Testis (tissue), 2 donors: ENCODE measurements at regions not wholly inside any gene's neighbourhood (a gene's known extent, or its start where the extent isn't known, plus 50 kb on each side); places are given as distances from the start of the nearest gene placed in this dataset.

Experiments
- DNase-seq: peaks from one replicate; pipeline ENCODE4 v3.0.0-alpha.2; 2019
- H3K27ac ChIP-seq, 2 donors: fragments of 200-600 bp; sonication (generic); one replicate each; pipeline ENCODE4 v1.5.1; 2019
- H3K27me3 ChIP-seq: fragments of 200-600 bp; sonication (generic); one replicate; pipeline ENCODE4 v1.5.1; 2019
- H3K36me3 ChIP-seq: fragments of 200-600 bp; sonication (generic); one replicate; pipeline ENCODE4 v1.5.1; 2017; ENCODE audit warnings: low read depth; ENCODE audit errors: missing control alignments
- H3K4me1 ChIP-seq: fragments of 200-600 bp; sonication (generic); one replicate; pipeline ENCODE4 v1.5.1; 2019
- H3K4me3 ChIP-seq, 2 donors: fragments of 200-600 bp; sonication (generic); one replicate each; pipeline ENCODE4 v1.5.1; 2017 to 2019
- H3K9me3 ChIP-seq: fragments of 200-600 bp; sonication (generic); one replicate; pipeline ENCODE4 v1.5.1; 2017
- POLR2A ChIP-seq: fragments of 450-650 bp; IDR thresholded peaks from one replicate; pipeline ENCODE4 v1.6.1; 2017; ENCODE audit warnings: antibody characterized with exemption, mild to moderate bottlenecking, moderate library complexity
- WGBS, 2 donors: methylation state at CpG; one replicate each; pipeline ENCODE4 v1.1.5; 2018; 5-methylcytosine and 5-hydroxymethylcytosine counted together
- intact Hi-C: fragments of 100-400 bp; cut with DNase I; formaldehyde crosslinking; loops from one replicate; pipeline ENCODE4 v1.15.1; 2023; ENCODE audit warnings: low total_unique reads
- TF ChIP-seq, protein P1 (sequence below), 3 experiments: fragments of 450-650 bp in 2 of 3; fragments of 200-600 bp in 1 of 3; sonication (generic) in 1 of 3; IDR thresholded peaks; one replicate each; pipeline ENCODE4 v1.5.1; 2016 to 2019; ENCODE audit warnings: antibody characterized with exemption in 3 of 3, mild to moderate bottlenecking in 2 of 3, moderate library complexity in 1 of 3

DNA sequence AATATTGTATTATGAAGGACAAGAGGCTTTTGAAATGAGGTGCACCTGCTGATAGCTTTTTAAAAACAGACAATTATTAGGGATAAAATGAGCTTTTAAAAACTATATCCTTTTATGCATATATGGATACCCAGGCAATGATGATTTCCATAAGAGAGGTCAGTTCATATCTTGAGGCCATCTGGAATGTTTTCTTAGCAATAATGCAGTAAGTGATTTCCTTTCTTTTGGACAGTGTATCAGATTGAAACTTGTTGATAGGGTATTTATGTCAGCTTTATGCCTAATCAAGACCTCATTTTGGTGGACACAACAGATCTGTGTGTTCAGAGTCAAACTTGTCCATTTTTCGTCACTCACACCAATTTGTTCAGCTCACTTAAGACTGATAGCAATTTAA is 413.5 kb upstream of the WWC1 start:
- Histone ChIP-seq H3K9me3 (no peaks in the 10 kb centered on the region), H3K4me3 (no peak overlapping the region), H3K4me1 (no peaks in the 10 kb centered on the region), H3K27me3 (no peaks in the 10 kb centered on the region), H3K27ac (no peak overlapping the region), H3K36me3 (no peaks in the 10 kb centered on the region)
- intact Hi-C loops: no loop called here
- DNase-seq: no peak
- 78 to 94% methylated on average over 1 of the region's 1 CpG for WGBS, 2 donors
- no peak for TF ChIP-seq POLR2A
- TF ChIP-seq, protein P1, sequence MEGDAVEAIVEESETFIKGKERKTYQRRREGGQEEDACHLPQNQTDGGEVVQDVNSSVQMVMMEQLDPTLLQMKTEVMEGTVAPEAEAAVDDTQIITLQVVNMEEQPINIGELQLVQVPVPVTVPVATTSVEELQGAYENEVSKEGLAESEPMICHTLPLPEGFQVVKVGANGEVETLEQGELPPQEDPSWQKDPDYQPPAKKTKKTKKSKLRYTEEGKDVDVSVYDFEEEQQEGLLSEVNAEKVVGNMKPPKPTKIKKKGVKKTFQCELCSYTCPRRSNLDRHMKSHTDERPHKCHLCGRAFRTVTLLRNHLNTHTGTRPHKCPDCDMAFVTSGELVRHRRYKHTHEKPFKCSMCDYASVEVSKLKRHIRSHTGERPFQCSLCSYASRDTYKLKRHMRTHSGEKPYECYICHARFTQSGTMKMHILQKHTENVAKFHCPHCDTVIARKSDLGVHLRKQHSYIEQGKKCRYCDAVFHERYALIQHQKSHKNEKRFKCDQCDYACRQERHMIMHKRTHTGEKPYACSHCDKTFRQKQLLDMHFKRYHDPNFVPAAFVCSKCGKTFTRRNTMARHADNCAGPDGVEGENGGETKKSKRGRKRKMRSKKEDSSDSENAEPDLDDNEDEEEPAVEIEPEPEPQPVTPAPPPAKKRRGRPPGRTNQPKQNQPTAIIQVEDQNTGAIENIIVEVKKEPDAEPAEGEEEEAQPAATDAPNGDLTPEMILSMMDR (IDR thresholded peaks at IDR 0.05): no peak

DNA sequence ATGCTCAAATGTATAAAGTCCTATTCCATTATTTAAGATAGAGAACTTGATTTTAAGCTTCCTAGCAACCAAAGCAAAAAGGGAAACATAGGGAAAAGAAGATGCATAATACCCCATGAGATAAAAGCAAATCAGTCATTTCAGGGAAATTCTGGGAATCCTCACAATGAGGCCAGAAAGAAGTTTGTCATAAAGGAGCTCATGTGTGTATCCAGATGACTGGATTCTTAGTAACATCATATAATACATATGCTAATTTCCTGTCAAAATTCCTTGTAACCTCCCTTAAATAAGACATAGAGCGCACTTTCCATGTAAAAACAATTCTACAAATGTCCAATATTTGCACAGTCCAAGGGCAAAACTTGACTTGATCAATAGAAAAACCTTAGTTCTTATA is 411.0 kb upstream of the WWC1 start:
- H3K27me3 ChIP-seq: no peaks in the 10 kb centered on the region
- no peaks in the 10 kb centered on the region for H3K9me3 ChIP-seq
- H3K4me3 ChIP-seq: no peak overlapping the region
- no peak for TF ChIP-seq POLR2A
- TF ChIP-seq, protein P1 (IDR thresholded peaks at IDR 0.05): no peak
- no peaks in the 10 kb centered on the region for H3K4me1 ChIP-seq
- H3K27ac ChIP-seq: no peak overlapping the region
- DNase-seq: no peak
- no peaks in the 10 kb centered on the region for H3K36me3 ChIP-seq
- intact Hi-C loops: no loop called here
- 91 to 97% methylated on average over 1 of the region's 1 CpG for WGBS, 2 donors

- TF ChIP-seq, protein P1 (IDR thresholded peaks at IDR 0.05): no peak
- no peak for TF ChIP-seq POLR2A
- no peaks in the 10 kb centered on the region for H3K4me1 ChIP-seq
- H3K36me3 ChIP-seq: no peaks in the 10 kb centered on the region
- no peaks in the 10 kb centered on the region for H3K9me3 ChIP-seq
- DNase-seq: no peak
- intact Hi-C loops: no loop called here
- WGBS, 2 donors: 33 to 40% methylated on average over 1 of the region's 1 CpG
- no peak overlapping the region for H3K4me3 ChIP-seq
- no peak overlapping the region for H3K27ac ChIP-seq
- H3K27me3 ChIP-seq: no peaks in the 10 kb centered on the region
Observed at GRCh38 chr5:167881041-167881440, 410.4 kb upstream of the WWC1 start.

DNA sequence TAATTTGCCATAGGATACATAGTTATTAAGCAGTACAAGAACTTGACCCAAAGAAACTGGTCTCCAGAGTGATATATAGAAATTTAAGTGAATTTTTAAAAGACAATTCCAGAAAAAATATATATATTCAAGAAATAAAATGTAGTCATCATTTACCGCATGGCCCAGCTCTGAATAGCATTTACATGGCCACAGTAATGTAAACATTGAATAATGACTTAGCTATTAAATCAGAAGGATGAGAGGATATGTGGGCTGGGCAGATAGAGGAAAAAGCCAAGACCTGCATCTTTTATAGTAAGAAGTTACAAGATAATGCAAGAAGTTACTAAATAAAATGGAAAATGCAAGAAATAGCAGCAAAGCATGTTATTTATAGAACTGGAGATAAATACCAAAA is 405.2 kb upstream of the WWC1 start:
- Histone ChIP-seq H3K27me3 (no peaks in the 10 kb centered on the region), H3K27ac (no peak overlapping the region), H3K4me1 (no peaks in the 10 kb centered on the region), H3K36me3 (no peaks in the 10 kb centered on the region), H3K9me3 (no peaks in the 10 kb centered on the region), H3K4me3 (no peak overlapping the region)
- DNase-seq: no peak
- intact Hi-C loops: no loop called here
- WGBS, 2 donors: 96 to 98% methylated on average over 1 of the region's 1 CpG
- TF ChIP-seq, protein P1 (IDR thresholded peaks at IDR 0.05): no peak

GRCh38 chr5:167888393-167888792 is 403.1 kb upstream of the WWC1 start:
- Histone ChIP-seq H3K4me1 (no peaks in the 10 kb centered on the region), H3K27ac (no peak overlapping the region), H3K27me3 (no peaks in the 10 kb centered on the region), H3K36me3 (no peaks in the 10 kb centered on the region), H3K4me3 (no peak overlapping the region), H3K9me3 (no peaks in the 10 kb centered on the region)
- WGBS, 2 donors: 65 to 79% methylated on average over 1 of the region's 1 CpG
- DNase-seq: no peak
- TF ChIP-seq POLR2A: no peak
- intact Hi-C loops: no loop called here
